Fibroblast of lung (primary cell): ENCODE measurements at regions not wholly inside any gene's neighbourhood (a gene's known extent, or its start where the extent isn't known, plus 50 kb on each side); places are given as distances from the start of the nearest gene placed in this dataset.

ENCODE experiments used
- EZH2 ChIP-seq: IDR thresholded peaks from 2 replicates; pipeline ENCODE4 v1.5.1; 2012; ENCODE audit warnings: low read length, control low read depth, mild to moderate bottlenecking; ENCODE audit errors: missing control alignments
- TF ChIP-seq, protein P1 (sequence below), 2 donors: IDR thresholded peaks in 1 of 2; conservative IDR thresholded peaks in 1 of 2; 1 replicate in 1 of 2; 2 replicates in 1 of 2; pipeline ENCODE4 v1.5.1; 2011 to 2012; ENCODE audit warnings: low read length in 2 of 2, control low read depth in 1 of 2, inconsistent platforms in 1 of 2, low read depth in 1 of 2, mild to moderate bottlenecking in 1 of 2

GRCh38 chr20:11672959-11673358 is 244.7 kb upstream of the BTBD3 start:
- TF ChIP-seq EZH2 = no peak
- TF ChIP-seq, protein P1, sequence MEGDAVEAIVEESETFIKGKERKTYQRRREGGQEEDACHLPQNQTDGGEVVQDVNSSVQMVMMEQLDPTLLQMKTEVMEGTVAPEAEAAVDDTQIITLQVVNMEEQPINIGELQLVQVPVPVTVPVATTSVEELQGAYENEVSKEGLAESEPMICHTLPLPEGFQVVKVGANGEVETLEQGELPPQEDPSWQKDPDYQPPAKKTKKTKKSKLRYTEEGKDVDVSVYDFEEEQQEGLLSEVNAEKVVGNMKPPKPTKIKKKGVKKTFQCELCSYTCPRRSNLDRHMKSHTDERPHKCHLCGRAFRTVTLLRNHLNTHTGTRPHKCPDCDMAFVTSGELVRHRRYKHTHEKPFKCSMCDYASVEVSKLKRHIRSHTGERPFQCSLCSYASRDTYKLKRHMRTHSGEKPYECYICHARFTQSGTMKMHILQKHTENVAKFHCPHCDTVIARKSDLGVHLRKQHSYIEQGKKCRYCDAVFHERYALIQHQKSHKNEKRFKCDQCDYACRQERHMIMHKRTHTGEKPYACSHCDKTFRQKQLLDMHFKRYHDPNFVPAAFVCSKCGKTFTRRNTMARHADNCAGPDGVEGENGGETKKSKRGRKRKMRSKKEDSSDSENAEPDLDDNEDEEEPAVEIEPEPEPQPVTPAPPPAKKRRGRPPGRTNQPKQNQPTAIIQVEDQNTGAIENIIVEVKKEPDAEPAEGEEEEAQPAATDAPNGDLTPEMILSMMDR (conservative IDR thresholded peaks at IDR 0.05 in 1 of 2, IDR thresholded peaks at IDR 0.05 in 1 of 2; ENCODE audit: low read depth in 1 of 2, low read length in 2 of 2) = no peak
